WTC11 (cell line): ENCODE measurements at regions not wholly inside any gene's neighbourhood (a gene's known extent, or its start where the extent isn't known, plus 50 kb on each side); places are given as distances from the start of the nearest gene placed in this dataset.

Experiments used
- ATAC-seq: fragments of 200-7000 bp; cut with Tn5 transposase; 2 replicates; pipeline ENCODE4 v1.10.0; 2021; ENCODE audit warnings: mild to moderate bottlenecking, moderate library complexity
- CTCF ChIA-PET: fragments of 300-600 bp; sonication (Branson Sonifier 250); formaldehyde crosslinking; loops from one replicate; lab custom pipeline; 2021; ENCODE audit warnings: antibody characterized with exemption; lab: Charles Lee
- POLR2A ChIA-PET: fragments of 350-600 bp; sonication (Branson Sonifier 250); formaldehyde crosslinking; loops from one replicate; lab custom pipeline; 2021; ENCODE audit warnings: antibody characterized with exemption; lab: Charles Lee
- DNase-seq: peaks from one replicate; pipeline ENCODE4 v3.0.0; 2021; ENCODE audit warnings: low spot score
- H3K27ac Mint-ChIP-seq: 2 replicates; pipeline ENCODE4 v1.8.0; 2021; ENCODE audit warnings: mixed read lengths
- H3K27me3 Mint-ChIP-seq: 2 replicates; pipeline ENCODE4 v1.8.0; 2021; ENCODE audit warnings: low read depth, mild to moderate bottlenecking, moderate library complexity, mixed read lengths
- H3K36me3 Mint-ChIP-seq: 2 replicates; pipeline ENCODE4 v1.8.0; 2021; ENCODE audit warnings: mixed read lengths
- H3K4me1 Mint-ChIP-seq: 2 replicates; pipeline ENCODE4 v1.8.0; 2022; ENCODE audit warnings: mixed read lengths
- H3K4me3 Mint-ChIP-seq: 2 replicates; pipeline ENCODE4 v1.8.0; 2021; ENCODE audit warnings: mild to moderate bottlenecking, moderate library complexity, mixed read lengths
- H3K9me3 Mint-ChIP-seq: 2 replicates; pipeline ENCODE4 v1.8.0; 2021; ENCODE audit warnings: mixed read lengths
- FOXK1 ChIP-seq: sonication (generic); formaldehyde crosslinking; IDR thresholded peaks from 2 replicates; pipeline ENCODE4 v1.8.0; 2022; ENCODE audit warnings: mild to moderate bottlenecking, moderate library complexity, missing genetic modification reagents
- GRHL2 ChIP-seq: fragments of 250-450 bp; sonication (Bioruptor Pico); IDR thresholded peaks from 2 replicates; pipeline ENCODE4 v1.8.0; 2022; ENCODE audit warnings: mild to moderate bottlenecking, moderate library complexity; ENCODE audit not compliant: insufficient replicate concordance, severe bottlenecking
- GTF2I ChIP-seq: fragments of 250-450 bp; sonication (Bioruptor Pico); conservative IDR thresholded peaks from 2 replicates; pipeline ENCODE4 v1.4.0; 2021; ENCODE audit warnings: mild to moderate bottlenecking
- IRF2 ChIP-seq: sonication (generic); formaldehyde crosslinking; IDR thresholded peaks from 2 replicates; pipeline ENCODE4 v1.8.0; 2022; ENCODE audit warnings: low read depth, missing genetic modification reagents, borderline replicate concordance
- JAZF1 ChIP-seq: fragments of 250-450 bp; sonication (Bioruptor Pico); IDR thresholded peaks from 2 replicates; pipeline ENCODE4 v1.9.0; 2021; ENCODE audit warnings: moderate library complexity, mild to moderate bottlenecking, inconsistent platforms
- JUN ChIP-seq: sonication (generic); formaldehyde crosslinking; IDR thresholded peaks from 2 replicates; pipeline ENCODE4 v1.8.0; 2023; ENCODE audit warnings: mild to moderate bottlenecking, missing genetic modification reagents
- MYBL2 ChIP-seq: sonication (generic); formaldehyde crosslinking; IDR thresholded peaks from 2 replicates; pipeline ENCODE4 v1.8.1; 2023; ENCODE audit warnings: mild to moderate bottlenecking, moderate library complexity, missing genetic modification reagents
- NFYB ChIP-seq: sonication (generic); formaldehyde crosslinking; conservative IDR thresholded peaks from 2 replicates; pipeline ENCODE4 v1.8.0; 2022; ENCODE audit warnings: low read depth, missing genetic modification reagents
- NR1H2 ChIP-seq: sonication (generic); formaldehyde crosslinking; IDR thresholded peaks from 2 replicates; pipeline ENCODE4 v1.9.0; 2021; ENCODE audit warnings: mild to moderate bottlenecking, moderate library complexity, missing genetic modification reagents
- RORB ChIP-seq: fragments of 250-450 bp; sonication (Bioruptor Pico); IDR thresholded peaks from 2 replicates; pipeline ENCODE4 v1.9.0; 2021; ENCODE audit warnings: mild to moderate bottlenecking
- SMAD3 ChIP-seq: sonication (generic); formaldehyde crosslinking; IDR thresholded peaks from 2 replicates; pipeline ENCODE4 v1.8.0; 2022; ENCODE audit warnings: missing genetic modification reagents, mild to moderate bottlenecking, borderline replicate concordance
- TEAD4 ChIP-seq: sonication (generic); formaldehyde crosslinking; IDR thresholded peaks from 2 replicates; pipeline ENCODE4 v1.8.0; 2022; ENCODE audit warnings: mild to moderate bottlenecking, missing genetic modification reagents
- TP53 ChIP-seq: sonication (generic); formaldehyde crosslinking; IDR thresholded peaks from 2 replicates; pipeline ENCODE4 v1.8.1; 2023; ENCODE audit warnings: mild to moderate bottlenecking, missing genetic modification reagents
- ZNF219 ChIP-seq: sonication (generic); formaldehyde crosslinking; IDR thresholded peaks from 2 replicates; pipeline ENCODE4 v1.8.0; 2023; ENCODE audit warnings: missing genetic modification reagents, mild to moderate bottlenecking, borderline replicate concordance
- TF ChIP-seq, protein P1 (sequence below): sonication (generic); formaldehyde crosslinking; IDR thresholded peaks from 2 replicates; pipeline ENCODE4 v1.8.1; 2023; ENCODE audit warnings: mild to moderate bottlenecking, missing genetic modification reagents
- TF ChIP-seq, protein P2 (sequence below): sonication (generic); formaldehyde crosslinking; IDR thresholded peaks from 2 replicates; pipeline ENCODE4 v1.8.0; 2022; ENCODE audit warnings: mild to moderate bottlenecking, missing genetic modification reagents
- TF ChIP-seq, protein P3 (sequence below): sonication (generic); formaldehyde crosslinking; IDR thresholded peaks from 2 replicates; pipeline ENCODE4 v1.8.1; 2023; ENCODE audit warnings: mild to moderate bottlenecking, missing genetic modification reagents
- TF ChIP-seq, protein P4 (sequence below): sonication (generic); formaldehyde crosslinking; IDR thresholded peaks from 2 replicates; pipeline ENCODE4 v1.8.0; 2022; ENCODE audit warnings: mild to moderate bottlenecking, missing genetic modification reagents
- TF ChIP-seq, protein P5 (sequence below): sonication (generic); formaldehyde crosslinking; IDR thresholded peaks from 2 replicates; pipeline ENCODE4 v1.8.1; 2022; ENCODE audit warnings: mild to moderate bottlenecking, missing genetic modification reagents, moderate library complexity, borderline replicate concordance
- TF ChIP-seq, protein P6 (sequence below): sonication (generic); formaldehyde crosslinking; IDR thresholded peaks from 2 replicates; pipeline ENCODE4 v1.8.1; 2022; ENCODE audit warnings: mild to moderate bottlenecking, moderate library complexity, missing genetic modification reagents

DNA sequence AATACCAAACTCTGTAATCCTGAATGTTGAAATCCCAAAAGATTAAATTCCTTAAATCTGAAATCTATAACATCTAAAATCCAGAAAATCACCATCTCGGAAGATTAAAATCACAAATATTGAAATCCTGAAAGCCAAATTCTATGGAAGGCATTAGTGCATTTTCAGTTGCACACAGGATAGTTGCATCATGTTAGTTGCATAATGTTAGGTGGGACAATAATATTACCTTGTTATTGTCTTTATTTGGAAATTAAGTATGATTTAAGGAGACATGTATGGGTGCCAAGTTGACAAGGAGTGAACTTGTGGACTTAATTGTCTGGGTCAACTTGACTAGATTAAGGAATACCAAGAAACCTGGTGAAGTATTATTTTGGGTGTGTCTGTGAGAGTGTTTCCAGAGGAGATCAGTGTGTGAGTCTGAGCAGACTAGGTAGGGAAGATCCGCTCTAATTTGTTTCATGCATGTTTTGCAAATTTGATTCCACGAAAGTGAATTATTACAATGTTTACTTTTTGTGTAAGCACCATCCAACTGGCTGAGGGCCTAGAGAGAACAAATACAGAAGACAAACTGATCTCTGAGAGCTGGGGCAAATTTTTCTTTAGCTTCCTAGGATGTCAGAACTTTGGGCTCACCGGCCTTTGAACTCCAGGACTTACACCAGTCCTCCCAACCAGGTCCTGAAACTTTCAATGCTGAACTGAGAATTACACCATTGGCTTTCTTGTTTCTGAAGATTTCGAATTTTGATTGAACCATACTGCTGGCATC lies 545.1 kb upstream of the IRAK1BP1 start:
- POLR2A ChIA-PET: no interaction called here
- CTCF ChIA-PET: no interaction called here
- H3K4me1 Mint-ChIP-seq: no peaks in the 10 kb centered on the region
- ATAC-seq (no peak), DNase-seq (no peak)
- no peaks in the 10 kb centered on the region for H3K36me3 Mint-ChIP-seq
- no peaks in the 10 kb centered on the region for H3K9me3 Mint-ChIP-seq
- no peak for TF ChIP-seq JAZF1
- TF ChIP-seq, protein P1, sequence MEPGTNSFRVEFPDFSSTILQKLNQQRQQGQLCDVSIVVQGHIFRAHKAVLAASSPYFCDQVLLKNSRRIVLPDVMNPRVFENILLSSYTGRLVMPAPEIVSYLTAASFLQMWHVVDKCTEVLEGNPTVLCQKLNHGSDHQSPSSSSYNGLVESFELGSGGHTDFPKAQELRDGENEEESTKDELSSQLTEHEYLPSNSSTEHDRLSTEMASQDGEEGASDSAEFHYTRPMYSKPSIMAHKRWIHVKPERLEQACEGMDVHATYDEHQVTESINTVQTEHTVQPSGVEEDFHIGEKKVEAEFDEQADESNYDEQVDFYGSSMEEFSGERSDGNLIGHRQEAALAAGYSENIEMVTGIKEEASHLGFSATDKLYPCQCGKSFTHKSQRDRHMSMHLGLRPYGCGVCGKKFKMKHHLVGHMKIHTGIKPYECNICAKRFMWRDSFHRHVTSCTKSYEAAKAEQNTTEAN (CRISPR knock-in tag): no peak
- no peak for TF ChIP-seq IRF2 (CRISPR knock-in tag)
- TF ChIP-seq, protein P2, sequence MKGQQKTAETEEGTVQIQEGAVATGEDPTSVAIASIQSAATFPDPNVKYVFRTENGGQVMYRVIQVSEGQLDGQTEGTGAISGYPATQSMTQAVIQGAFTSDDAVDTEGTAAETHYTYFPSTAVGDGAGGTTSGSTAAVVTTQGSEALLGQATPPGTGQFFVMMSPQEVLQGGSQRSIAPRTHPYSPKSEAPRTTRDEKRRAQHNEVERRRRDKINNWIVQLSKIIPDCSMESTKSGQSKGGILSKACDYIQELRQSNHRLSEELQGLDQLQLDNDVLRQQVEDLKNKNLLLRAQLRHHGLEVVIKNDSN (CRISPR knock-in tag): no peak
- no peak for TF ChIP-seq MYBL2 (CRISPR knock-in tag)
- TF ChIP-seq RORB (CRISPR knock-in tag): no peak
- TF ChIP-seq ZNF219 (CRISPR knock-in tag): no peak
- TF ChIP-seq NFYB (CRISPR knock-in tag): no peak
- no peak for TF ChIP-seq FOXK1 (CRISPR knock-in tag)
- no peak for TF ChIP-seq JUN (CRISPR knock-in tag)
- no peak for TF ChIP-seq GTF2I (CRISPR knock-in tag)
- TF ChIP-seq SMAD3 (CRISPR knock-in tag): no peak
- TF ChIP-seq TP53 (CRISPR knock-in tag): no peak
- H3K27ac Mint-ChIP-seq: no peak overlapping the region
- H3K4me3 Mint-ChIP-seq: no peak overlapping the region
- no peaks in the 10 kb centered on the region for H3K27me3 Mint-ChIP-seq

DNA sequence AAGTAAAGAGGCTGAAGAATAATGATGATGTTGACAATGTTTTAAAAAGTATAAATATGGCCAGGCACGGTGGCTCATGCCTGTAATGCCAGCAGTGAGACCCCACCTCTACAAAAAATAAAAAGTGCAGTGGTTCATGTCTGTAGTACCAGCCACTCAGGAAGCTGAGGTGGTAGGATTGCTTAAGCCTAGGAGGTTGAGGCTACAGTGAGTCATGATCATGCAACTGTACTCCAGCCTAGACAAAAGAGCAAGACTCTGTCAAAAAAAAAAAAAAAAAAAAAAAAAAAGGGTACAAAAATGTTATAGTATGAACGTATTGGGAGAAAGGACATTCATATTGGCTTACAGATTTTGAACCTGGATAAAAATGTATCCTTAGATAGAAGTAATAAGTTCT lies 543.1 kb upstream of the IRAK1BP1 start:
- no peak overlapping the region for H3K4me3 Mint-ChIP-seq
- CTCF ChIA-PET: no interaction called here
- H3K27me3 Mint-ChIP-seq: no peaks in the 10 kb centered on the region
- DNase-seq: no peak
- H3K36me3 Mint-ChIP-seq: no peaks in the 10 kb centered on the region
- no peaks in the 10 kb centered on the region for H3K4me1 Mint-ChIP-seq
- POLR2A ChIA-PET: no interaction called here
- TF ChIP-seq GRHL2 (no peak), TP53 (CRISPR knock-in tag) (no peak), NR1H2 (CRISPR knock-in tag) (no peak), IRF2 (CRISPR knock-in tag) (no peak), ZNF219 (CRISPR knock-in tag) (no peak), TEAD4 (CRISPR knock-in tag) (no peak)
- TF ChIP-seq, protein P3, sequence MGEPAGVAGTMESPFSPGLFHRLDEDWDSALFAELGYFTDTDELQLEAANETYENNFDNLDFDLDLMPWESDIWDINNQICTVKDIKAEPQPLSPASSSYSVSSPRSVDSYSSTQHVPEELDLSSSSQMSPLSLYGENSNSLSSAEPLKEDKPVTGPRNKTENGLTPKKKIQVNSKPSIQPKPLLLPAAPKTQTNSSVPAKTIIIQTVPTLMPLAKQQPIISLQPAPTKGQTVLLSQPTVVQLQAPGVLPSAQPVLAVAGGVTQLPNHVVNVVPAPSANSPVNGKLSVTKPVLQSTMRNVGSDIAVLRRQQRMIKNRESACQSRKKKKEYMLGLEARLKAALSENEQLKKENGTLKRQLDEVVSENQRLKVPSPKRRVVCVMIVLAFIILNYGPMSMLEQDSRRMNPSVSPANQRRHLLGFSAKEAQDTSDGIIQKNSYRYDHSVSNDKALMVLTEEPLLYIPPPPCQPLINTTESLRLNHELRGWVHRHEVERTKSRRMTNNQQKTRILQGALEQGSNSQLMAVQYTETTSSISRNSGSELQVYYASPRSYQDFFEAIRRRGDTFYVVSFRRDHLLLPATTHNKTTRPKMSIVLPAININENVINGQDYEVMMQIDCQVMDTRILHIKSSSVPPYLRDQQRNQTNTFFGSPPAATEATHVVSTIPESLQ (CRISPR knock-in tag): no peak
- TF ChIP-seq, protein P4, sequence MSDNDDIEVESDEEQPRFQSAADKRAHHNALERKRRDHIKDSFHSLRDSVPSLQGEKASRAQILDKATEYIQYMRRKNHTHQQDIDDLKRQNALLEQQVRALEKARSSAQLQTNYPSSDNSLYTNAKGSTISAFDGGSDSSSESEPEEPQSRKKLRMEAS (CRISPR knock-in tag): no peak
- TF ChIP-seq, protein P5, sequence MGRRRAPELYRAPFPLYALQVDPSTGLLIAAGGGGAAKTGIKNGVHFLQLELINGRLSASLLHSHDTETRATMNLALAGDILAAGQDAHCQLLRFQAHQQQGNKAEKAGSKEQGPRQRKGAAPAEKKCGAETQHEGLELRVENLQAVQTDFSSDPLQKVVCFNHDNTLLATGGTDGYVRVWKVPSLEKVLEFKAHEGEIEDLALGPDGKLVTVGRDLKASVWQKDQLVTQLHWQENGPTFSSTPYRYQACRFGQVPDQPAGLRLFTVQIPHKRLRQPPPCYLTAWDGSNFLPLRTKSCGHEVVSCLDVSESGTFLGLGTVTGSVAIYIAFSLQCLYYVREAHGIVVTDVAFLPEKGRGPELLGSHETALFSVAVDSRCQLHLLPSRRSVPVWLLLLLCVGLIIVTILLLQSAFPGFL (CRISPR knock-in tag): no peak
- TF ChIP-seq, protein P6, sequence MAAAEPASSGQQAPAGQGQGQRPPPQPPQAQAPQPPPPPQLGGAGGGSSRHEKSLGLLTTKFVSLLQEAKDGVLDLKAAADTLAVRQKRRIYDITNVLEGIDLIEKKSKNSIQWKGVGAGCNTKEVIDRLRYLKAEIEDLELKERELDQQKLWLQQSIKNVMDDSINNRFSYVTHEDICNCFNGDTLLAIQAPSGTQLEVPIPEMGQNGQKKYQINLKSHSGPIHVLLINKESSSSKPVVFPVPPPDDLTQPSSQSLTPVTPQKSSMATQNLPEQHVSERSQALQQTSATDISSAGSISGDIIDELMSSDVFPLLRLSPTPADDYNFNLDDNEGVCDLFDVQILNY: no peak
- ATAC-seq: no peak
- H3K9me3 Mint-ChIP-seq: no peaks in the 10 kb centered on the region
- H3K27ac Mint-ChIP-seq: no peak overlapping the region
